Stimulated activated CD4-positive, alpha-beta T cell treated with anti-CD3 and anti-CD28 coated beads, TNF-alpha, amount 100 ng/mL, for 48 hours (primary cell): ENCODE measurements at regions not wholly inside any gene's neighbourhood (a gene's known extent, or its start where the extent isn't known, plus 50 kb on each side); places are given as distances from the start of the nearest gene placed in this dataset.
"Not testable (repeated sequence)": the region's sequence is repeated elsewhere in the genome, so short reads cannot be mapped to it uniquely, and the experiment has no call there.

Experiments used
- DNase-seq, 3 donors: peaks; one replicate each; pipeline ENCODE4 v3.0.0-alpha.2; 2020; ENCODE audit warnings: low read depth in 3 of 3

GRCh38 chr6:100228834-100229441, 234.9 kb upstream of the MCHR2 start:
- DNase-seq, result peak; percentile 11 to 38 (median 20)

GRCh38 chr6:100228437-100228833, 234.4 kb upstream of the MCHR2 start:
- DNase-seq, result no peak

GRCh38 chr6:100226811-100227210, 232.8 kb upstream of the MCHR2 start:
- DNase-seq, result no peak

- DNase-seq, result not testable (repeated sequence)
Measured at GRCh38 chr6:100223952-100224351, 229.9 kb upstream of the MCHR2 start.

GRCh38 chr6:100220543-100220942, 226.5 kb upstream of the MCHR2 start:
- no peak for DNase-seq

GRCh38 chr6:100217225-100218012, 223.4 kb upstream of the MCHR2 start:
- DNase-seq, result no peak

- no peak for DNase-seq
Measured at GRCh38 chr6:100216760-100217159, 222.7 kb upstream of the MCHR2 start.

- DNase-seq, result no peak
Measured at GRCh38 chr6:100212131-100212530, 218.1 kb upstream of the MCHR2 start.

GRCh38 chr6:100210137-100211117, 216.4 kb upstream of the MCHR2 start:
- no peak for DNase-seq

GRCh38 chr6:100209323-100210136, 215.5 kb upstream of the MCHR2 start:
- no peak for DNase-seq

- DNase-seq, result no peak
Measured at GRCh38 chr6:100203400-100203799, 209.4 kb upstream of the MCHR2 start.

- DNase-seq, result no peak
Measured at GRCh38 chr6:100202417-100203194, 208.6 kb upstream of the MCHR2 start.

GRCh38 chr6:100196214-100196982, 202.4 kb upstream of the MCHR2 start:
- DNase-seq, result not testable (repeated sequence)

GRCh38 chr6:100195244-100195643, 201.2 kb upstream of the MCHR2 start:
- DNase-seq, result not testable (repeated sequence)

- DNase-seq, result no peak
Measured at GRCh38 chr6:100194535-100194934, 200.5 kb upstream of the MCHR2 start.

- DNase-seq, result no peak
Measured at GRCh38 chr6:100188754-100189153, 194.7 kb upstream of the MCHR2 start.

- no peak for DNase-seq
Measured at GRCh38 chr6:100186552-100186951, 192.5 kb upstream of the MCHR2 start.

GRCh38 chr6:100185615-100186014, 191.6 kb upstream of the MCHR2 start:
- DNase-seq, result no peak

- DNase-seq, result no peak
Measured at GRCh38 chr6:100184473-100184872, 190.4 kb upstream of the MCHR2 start.

- no peak for DNase-seq
Measured at GRCh38 chr6:100182313-100182712, 188.3 kb upstream of the MCHR2 start.
